ENCODE measurements at regions not wholly inside any gene's neighbourhood (a gene's known extent, or its start where the extent isn't known, plus 50 kb on each side); places are given as distances from the start of the nearest gene placed in this dataset.
A peak's percentile ranks its signal among the peaks of the same experiment; 100 is the strongest.
"Not testable (repeated sequence)": the region's sequence is repeated elsewhere in the genome, so short reads cannot be mapped to it uniquely, and the experiment has no call there.

GRCh38 chr12:3379079-3379478 is 111.9 kb upstream of the PRMT8 start:
- Histone ChIP-seq H3K27me3 (ENCODE audit: control insufficient read depth in 1 of 2, insufficient read depth in 2 of 2, low read length in 1 of 2) (no peaks in the 10 kb centered on the region), H3K9me3 (ENCODE audit: control insufficient read depth, low read length) (no peaks in the 10 kb centered on the region), H3K27ac (ENCODE audit: low read depth in 1 of 2, low read length in 2 of 2) (no peak overlapping the region), H3K36me3 (ENCODE audit: control insufficient read depth in 1 of 2, insufficient read depth in 2 of 2, low read length in 1 of 2) (no peaks in the 10 kb centered on the region), H3K4me3 (ENCODE audit: low read length in 2 of 2) (no peak overlapping the region), H3K4me1 (ENCODE audit: control insufficient read depth in 1 of 2, insufficient read depth in 2 of 2, low read length in 2 of 2) (no peaks in the 10 kb centered on the region)
- ATAC-seq (ENCODE audit: low FRiP score) (no peak), DNase-seq (no peak)
- 46 to 53% methylated on average over 6 of the region's 6 CpGs for WGBS, 2 donors
- intact Hi-C loops (cut with DNase I), result no loop called here

- peak; percentile 69 for ATAC-seq (ENCODE audit: low FRiP score)
Observed at GRCh38 chr12:3380200-3381043, 110.6 kb upstream of the PRMT8 start.

GRCh38 chr12:3381059-3382047 is 109.7 kb upstream of the PRMT8 start:
- H3K4me3 ChIP-seq (ENCODE audit: low read length in 2 of 2), result no peak overlapping the region
- no peaks in the 10 kb centered on the region for H3K27me3 ChIP-seq (ENCODE audit: control insufficient read depth in 1 of 2, insufficient read depth in 2 of 2, low read length in 1 of 2)
- 24% methylated on average over 6 of the region's 6 CpGs for whole genome bisulfite sequencing, 2 donors
- no peaks in the 10 kb centered on the region for H3K4me1 ChIP-seq (ENCODE audit: control insufficient read depth in 1 of 2, insufficient read depth in 2 of 2, low read length in 2 of 2)
- no peaks in the 10 kb centered on the region for H3K9me3 ChIP-seq (ENCODE audit: control insufficient read depth, low read length)
- ATAC-seq (ENCODE audit: low FRiP score), result peak; percentile 54
- DNase-seq, result no peak
- no peak overlapping the region for H3K27ac ChIP-seq (ENCODE audit: low read depth in 1 of 2, low read length in 2 of 2)
- H3K36me3 ChIP-seq (ENCODE audit: control insufficient read depth in 1 of 2, insufficient read depth in 2 of 2, low read length in 1 of 2), result no peaks in the 10 kb centered on the region
- intact Hi-C loops (cut with DNase I), result no loop called here

More at GRCh38 chr12:3380200-3381043, 110.6 kb upstream of the PRMT8 start:
- no peak for DNase-seq
- Histone ChIP-seq H3K4me1 (ENCODE audit: control insufficient read depth in 1 of 2, insufficient read depth in 2 of 2, low read length in 2 of 2) (no peaks in the 10 kb centered on the region), H3K27me3 (ENCODE audit: control insufficient read depth in 1 of 2, insufficient read depth in 2 of 2, low read length in 1 of 2) (no peaks in the 10 kb centered on the region), H3K36me3 (ENCODE audit: control insufficient read depth in 1 of 2, insufficient read depth in 2 of 2, low read length in 1 of 2) (no peaks in the 10 kb centered on the region), H3K4me3 (ENCODE audit: low read length in 2 of 2) (no peak overlapping the region), H3K27ac (ENCODE audit: low read depth in 1 of 2, low read length in 2 of 2) (no peak overlapping the region), H3K9me3 (ENCODE audit: control insufficient read depth, low read length) (no peaks in the 10 kb centered on the region)
- intact Hi-C loops (cut with DNase I), result no loop called here
- WGBS, 2 donors, result 55 to 59% methylated on average over 15 of the region's 15 CpGs

GRCh38 chr12:3389986-3390385 is 101.0 kb upstream of the PRMT8 start:
- no peaks in the 10 kb centered on the region for H3K9me3 ChIP-seq (ENCODE audit: control insufficient read depth, low read length)
- 60 to 61% methylated on average over 4 of the region's 4 CpGs for WGBS, 2 donors
- H3K27me3 ChIP-seq (ENCODE audit: control insufficient read depth in 1 of 2, insufficient read depth in 2 of 2, low read length in 1 of 2), result no peaks in the 10 kb centered on the region
- no peak for DNase-seq
- no peaks in the 10 kb centered on the region for H3K36me3 ChIP-seq (ENCODE audit: control insufficient read depth in 1 of 2, insufficient read depth in 2 of 2, low read length in 1 of 2)
- intact Hi-C loops (cut with DNase I), result no loop called here
- ATAC-seq (ENCODE audit: low FRiP score), result no peak
- no peak overlapping the region for H3K27ac ChIP-seq (ENCODE audit: low read depth in 1 of 2, low read length in 2 of 2)
- H3K4me1 ChIP-seq (ENCODE audit: control insufficient read depth in 1 of 2, insufficient read depth in 2 of 2, low read length in 2 of 2), result no peaks in the 10 kb centered on the region
- no peak overlapping the region for H3K4me3 ChIP-seq (ENCODE audit: low read length in 2 of 2)

GRCh38 chr12:3397596-3397995 is 93.4 kb upstream of the PRMT8 start:
- DNase-seq; ATAC-seq (ENCODE audit: low FRiP score); H3K4me3 ChIP-seq (ENCODE audit: low read length in 2 of 2); H3K27ac ChIP-seq (ENCODE audit: low read depth in 1 of 2, low read length in 2 of 2); H3K4me1 ChIP-seq (ENCODE audit: control insufficient read depth in 1 of 2, insufficient read depth in 2 of 2, low read length in 2 of 2); H3K36me3 ChIP-seq (ENCODE audit: control insufficient read depth in 1 of 2, insufficient read depth in 2 of 2, low read length in 1 of 2); H3K27me3 ChIP-seq (ENCODE audit: control insufficient read depth in 1 of 2, insufficient read depth in 2 of 2, low read length in 1 of 2); intact Hi-C loops (cut with DNase I); H3K9me3 ChIP-seq (ENCODE audit: control insufficient read depth, low read length): not testable (repeated sequence)
- 25 to 38% methylated on average over 11 to 16 of the region's 16 CpGs for WGBS, 2 donors

GRCh38 chr12:3398196-3398789 is 92.7 kb upstream of the PRMT8 start:
- no peak for DNase-seq
- WGBS, 2 donors, result 73 to 81% methylated on average over 6 of the region's 6 CpGs

GRCh38 chr12:3405821-3406220 is 85.2 kb upstream of the PRMT8 start:
- ATAC-seq (ENCODE audit: low FRiP score) (no peak), DNase-seq (no peak)
- Histone ChIP-seq H3K27ac (ENCODE audit: low read depth in 1 of 2, low read length in 2 of 2) (no peak overlapping the region), H3K27me3 (ENCODE audit: control insufficient read depth in 1 of 2, insufficient read depth in 2 of 2, low read length in 1 of 2) (no peaks in the 10 kb centered on the region), H3K4me3 (ENCODE audit: low read length in 2 of 2) (no peak overlapping the region), H3K36me3 (ENCODE audit: control insufficient read depth in 1 of 2, insufficient read depth in 2 of 2, low read length in 1 of 2) (no peaks in the 10 kb centered on the region), H3K4me1 (ENCODE audit: control insufficient read depth in 1 of 2, insufficient read depth in 2 of 2, low read length in 2 of 2) (no peaks in the 10 kb centered on the region), H3K9me3 (ENCODE audit: control insufficient read depth, low read length) (peaks cover 8% of the 10 kb centered on the region)
- WGBS, 2 donors, result 65% methylated on average over 1 of the region's 1 CpG
- intact Hi-C loops (cut with DNase I), result no loop called here

More at GRCh38 chr12:3398196-3398789, 92.7 kb upstream of the PRMT8 start:
- intact Hi-C loops (cut with DNase I), result no loop called here
- ATAC-seq (ENCODE audit: low FRiP score), result no peak
- Histone ChIP-seq H3K36me3 (ENCODE audit: control insufficient read depth in 1 of 2, insufficient read depth in 2 of 2, low read length in 1 of 2) (no peaks in the 10 kb centered on the region), H3K4me1 (ENCODE audit: control insufficient read depth in 1 of 2, insufficient read depth in 2 of 2, low read length in 2 of 2) (no peaks in the 10 kb centered on the region), H3K27ac (ENCODE audit: low read depth in 1 of 2, low read length in 2 of 2) (no peak overlapping the region), H3K27me3 (ENCODE audit: control insufficient read depth in 1 of 2, insufficient read depth in 2 of 2, low read length in 1 of 2) (no peaks in the 10 kb centered on the region), H3K9me3 (ENCODE audit: control insufficient read depth, low read length) (peaks cover 4% of the 10 kb centered on the region), H3K4me3 (ENCODE audit: low read length in 2 of 2) (no peak overlapping the region)

GRCh38 chr12:3407723-3408122 is 83.3 kb upstream of the PRMT8 start:
- peaks cover 8% of the 10 kb centered on the region for H3K9me3 ChIP-seq (ENCODE audit: control insufficient read depth, low read length)
- DNase-seq (no peak), ATAC-seq (ENCODE audit: low FRiP score) (no peak)
- no peaks in the 10 kb centered on the region for H3K4me1 ChIP-seq (ENCODE audit: control insufficient read depth in 1 of 2, insufficient read depth in 2 of 2, low read length in 2 of 2)
- H3K27ac ChIP-seq (ENCODE audit: low read depth in 1 of 2, low read length in 2 of 2), result no peak overlapping the region
- 86 to 88% methylated on average over 1 of the region's 1 CpG for WGBS, 2 donors
- H3K36me3 ChIP-seq (ENCODE audit: control insufficient read depth in 1 of 2, insufficient read depth in 2 of 2, low read length in 1 of 2), result no peaks in the 10 kb centered on the region
- no peak overlapping the region for H3K4me3 ChIP-seq (ENCODE audit: low read length in 2 of 2)
- intact Hi-C loops (cut with DNase I), result no loop called here
- H3K27me3 ChIP-seq (ENCODE audit: control insufficient read depth in 1 of 2, insufficient read depth in 2 of 2, low read length in 1 of 2), result no peaks in the 10 kb centered on the region

Data from aorta (tissue), 5 donors.